A549 (cell line): ENCODE measurements at regions not wholly inside any gene's neighbourhood (a gene's known extent, or its start where the extent isn't known, plus 50 kb on each side); places are given as distances from the start of the nearest gene placed in this dataset.

Source experiments
- BHLHE40 ChIP-seq: IDR thresholded peaks from 2 replicates; pipeline ENCODE4 v1.6.1; 2012; ENCODE audit warnings: low read depth, low read length, inconsistent platforms
- CEBPB ChIP-seq, 2 experiments: fragments of >200 bp in 1 of 2; sonication (Bioruptor Twin) in 1 of 2; formaldehyde crosslinking in 1 of 2; IDR thresholded peaks; 2 replicates each; pipeline ENCODE4 v1.6.1; 2012 to 2016
- CTCF ChIP-seq: fragments of >200 bp; sonication (Bioruptor Twin); formaldehyde crosslinking; IDR thresholded peaks from 3 replicates; pipeline ENCODE4 v1.5.1; 2016
- E2F6 ChIP-seq: IDR thresholded peaks from 2 replicates; pipeline ENCODE4 v1.6.1; 2012; ENCODE audit warnings: low read depth, borderline replicate concordance
- EHMT2 ChIP-seq: fragments of 200-600 bp; sonication (generic); IDR thresholded peaks from 2 replicates; pipeline ENCODE4 v1.6.1; 2016; ENCODE audit warnings: antibody characterized with exemption, low read depth, mild to moderate bottlenecking, moderate library complexity
- GATA3 ChIP-seq: IDR thresholded peaks from 2 replicates; pipeline ENCODE4 v1.6.1; 2012; ENCODE audit warnings: borderline replicate concordance
- JUN ChIP-seq, 2 experiments: fragments of >200 bp; sonication (Bioruptor Twin); formaldehyde crosslinking; IDR thresholded peaks; 2 replicates in 1 of 2; 3 replicates in 1 of 2; pipeline ENCODE4 v1.6.1; 2016 to 2017
- MYC ChIP-seq: IDR thresholded peaks from 2 replicates; pipeline ENCODE4 v1.6.1; 2012; ENCODE audit warnings: mild to moderate bottlenecking, inconsistent platforms, low read length, improper control_type of control experiment, borderline replicate concordance
- POLR2A ChIP-seq: IDR thresholded peaks from 2 replicates; pipeline ENCODE4 v1.6.1; 2012; ENCODE audit warnings: mild to moderate bottlenecking, low read length
- RAD21 ChIP-seq, 2 experiments: fragments of >200 bp in 1 of 2; sonication (Bioruptor Twin) in 1 of 2; formaldehyde crosslinking in 1 of 2; IDR thresholded peaks in 1 of 2; conservative IDR thresholded peaks in 1 of 2; 2 replicates in 1 of 2; 3 replicates in 1 of 2; pipeline ENCODE4 v1.6.1; 2012 to 2018; ENCODE audit warnings: inconsistent platforms in 1 of 2
- ZSCAN20 ChIP-seq: fragments of 250-450 bp; sonication (Bioruptor Pico); IDR thresholded peaks from 2 replicates; pipeline ENCODE4 v1.8.0; 2022; ENCODE audit warnings: mild to moderate bottlenecking, moderate library complexity
- TF ChIP-seq, protein P1 (sequence below): fragments of 200-600 bp; sonication (generic); IDR thresholded peaks from 2 replicates; pipeline ENCODE4 v1.6.1; 2016; ENCODE audit warnings: antibody characterized with exemption, mild to moderate bottlenecking, moderate library complexity

GRCh38 chr2:16908656-16909055 lies 243.0 kb upstream of the CYRIA start:
- TF ChIP-seq CTCF (no peak), RAD21 (conservative IDR thresholded peaks at IDR 0.05 in 1 of 2, IDR thresholded peaks at IDR 0.05 in 1 of 2) (no peak), JUN (IDR thresholded peaks at IDR 0.05) (no peak), MYC (no peak), GATA3 (no peak), EHMT2 (no peak), CEBPB (IDR thresholded peaks at IDR 0.05) (no peak), ZSCAN20 (CRISPR knock-in tag) (no peak), POLR2A (no peak), E2F6 (no peak), BHLHE40 (no peak)
- TF ChIP-seq, protein P1, sequence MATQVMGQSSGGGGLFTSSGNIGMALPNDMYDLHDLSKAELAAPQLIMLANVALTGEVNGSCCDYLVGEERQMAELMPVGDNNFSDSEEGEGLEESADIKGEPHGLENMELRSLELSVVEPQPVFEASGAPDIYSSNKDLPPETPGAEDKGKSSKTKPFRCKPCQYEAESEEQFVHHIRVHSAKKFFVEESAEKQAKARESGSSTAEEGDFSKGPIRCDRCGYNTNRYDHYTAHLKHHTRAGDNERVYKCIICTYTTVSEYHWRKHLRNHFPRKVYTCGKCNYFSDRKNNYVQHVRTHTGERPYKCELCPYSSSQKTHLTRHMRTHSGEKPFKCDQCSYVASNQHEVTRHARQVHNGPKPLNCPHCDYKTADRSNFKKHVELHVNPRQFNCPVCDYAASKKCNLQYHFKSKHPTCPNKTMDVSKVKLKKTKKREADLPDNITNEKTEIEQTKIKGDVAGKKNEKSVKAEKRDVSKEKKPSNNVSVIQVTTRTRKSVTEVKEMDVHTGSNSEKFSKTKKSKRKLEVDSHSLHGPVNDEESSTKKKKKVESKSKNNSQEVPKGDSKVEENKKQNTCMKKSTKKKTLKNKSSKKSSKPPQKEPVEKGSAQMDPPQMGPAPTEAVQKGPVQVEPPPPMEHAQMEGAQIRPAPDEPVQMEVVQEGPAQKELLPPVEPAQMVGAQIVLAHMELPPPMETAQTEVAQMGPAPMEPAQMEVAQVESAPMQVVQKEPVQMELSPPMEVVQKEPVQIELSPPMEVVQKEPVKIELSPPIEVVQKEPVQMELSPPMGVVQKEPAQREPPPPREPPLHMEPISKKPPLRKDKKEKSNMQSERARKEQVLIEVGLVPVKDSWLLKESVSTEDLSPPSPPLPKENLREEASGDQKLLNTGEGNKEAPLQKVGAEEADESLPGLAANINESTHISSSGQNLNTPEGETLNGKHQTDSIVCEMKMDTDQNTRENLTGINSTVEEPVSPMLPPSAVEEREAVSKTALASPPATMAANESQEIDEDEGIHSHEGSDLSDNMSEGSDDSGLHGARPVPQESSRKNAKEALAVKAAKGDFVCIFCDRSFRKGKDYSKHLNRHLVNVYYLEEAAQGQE: no peak
